Neural progenitor cell (in vitro differentiated cells): ENCODE measurements at regions not wholly inside any gene's neighbourhood (a gene's known extent, or its start where the extent isn't known, plus 50 kb on each side); places are given as distances from the start of the nearest gene placed in this dataset.

Experiments
- EZH2 ChIP-seq: fragments of 200-600 bp; sonication (generic); IDR thresholded peaks from 2 replicates; pipeline ENCODE4 v1.6.1; 2017; ENCODE audit warnings: antibody characterized with exemption, mild to moderate bottlenecking, moderate library complexity
- TF ChIP-seq, protein P1 (sequence below): fragments of 200-600 bp; sonication (generic); IDR thresholded peaks from 2 replicates; pipeline ENCODE4 v1.5.1; 2017; ENCODE audit warnings: antibody characterized with exemption, mild to moderate bottlenecking

DNA sequence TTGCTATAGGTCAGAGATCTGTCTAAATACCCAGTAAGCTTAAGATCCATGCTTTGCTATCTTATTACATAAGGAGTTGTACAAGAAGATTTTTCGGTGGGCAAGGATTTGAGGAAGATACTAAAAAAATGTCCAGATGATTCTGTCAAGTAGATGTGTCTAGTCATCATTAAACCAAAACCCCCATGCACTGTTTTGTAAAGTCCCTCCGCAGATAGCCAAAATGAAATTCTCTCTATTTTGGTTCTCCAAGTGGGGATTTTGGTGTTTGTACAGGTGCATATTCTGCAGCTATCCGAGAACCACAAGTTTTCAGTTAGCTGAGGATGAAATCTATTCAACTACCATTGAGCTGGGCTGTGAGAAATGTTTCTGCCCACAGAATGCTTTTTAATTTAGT is 994.8 kb downstream of the NLGN4X start:
- TF ChIP-seq, protein P1, sequence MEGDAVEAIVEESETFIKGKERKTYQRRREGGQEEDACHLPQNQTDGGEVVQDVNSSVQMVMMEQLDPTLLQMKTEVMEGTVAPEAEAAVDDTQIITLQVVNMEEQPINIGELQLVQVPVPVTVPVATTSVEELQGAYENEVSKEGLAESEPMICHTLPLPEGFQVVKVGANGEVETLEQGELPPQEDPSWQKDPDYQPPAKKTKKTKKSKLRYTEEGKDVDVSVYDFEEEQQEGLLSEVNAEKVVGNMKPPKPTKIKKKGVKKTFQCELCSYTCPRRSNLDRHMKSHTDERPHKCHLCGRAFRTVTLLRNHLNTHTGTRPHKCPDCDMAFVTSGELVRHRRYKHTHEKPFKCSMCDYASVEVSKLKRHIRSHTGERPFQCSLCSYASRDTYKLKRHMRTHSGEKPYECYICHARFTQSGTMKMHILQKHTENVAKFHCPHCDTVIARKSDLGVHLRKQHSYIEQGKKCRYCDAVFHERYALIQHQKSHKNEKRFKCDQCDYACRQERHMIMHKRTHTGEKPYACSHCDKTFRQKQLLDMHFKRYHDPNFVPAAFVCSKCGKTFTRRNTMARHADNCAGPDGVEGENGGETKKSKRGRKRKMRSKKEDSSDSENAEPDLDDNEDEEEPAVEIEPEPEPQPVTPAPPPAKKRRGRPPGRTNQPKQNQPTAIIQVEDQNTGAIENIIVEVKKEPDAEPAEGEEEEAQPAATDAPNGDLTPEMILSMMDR, result no peak
- no peak for TF ChIP-seq EZH2
